Superior temporal gyrus (tissue), 1 donor: ENCODE measurements at regions not wholly inside any gene's neighbourhood (a gene's known extent, or its start where the extent isn't known, plus 50 kb on each side); places are given as distances from the start of the nearest gene placed in this dataset.
"Not testable (repeated sequence)": the region's sequence is repeated elsewhere in the genome, so short reads cannot be mapped to it uniquely, and the experiment has no call there.

Experiments
- DNase-seq: peaks from one replicate; pipeline ENCODE4 v3.0.0-alpha.2; 2016; ENCODE audit errors: extremely low spot score

- no peak for DNase-seq
Measured at GRCh38 chr6:9831783-9832182, 583.1 kb downstream of the TFAP2A start.

GRCh38 chr6:9830808-9831207 lies 584.1 kb downstream of the TFAP2A start:
- no peak for DNase-seq

GRCh38 chr6:9825526-9825925 lies 589.3 kb downstream of the TFAP2A start:
- DNase-seq = no peak

GRCh38 chr6:9810727-9811126 lies 604.1 kb downstream of the TFAP2A start:
- not testable (repeated sequence) for DNase-seq

- DNase-seq = no peak
Measured at GRCh38 chr6:9810286-9810685, 604.6 kb downstream of the TFAP2A start.

- DNase-seq = no peak
Measured at GRCh38 chr6:9806195-9806594, 608.7 kb downstream of the TFAP2A start.

GRCh38 chr6:9801249-9801754 lies 613.6 kb downstream of the TFAP2A start:
- no peak for DNase-seq

GRCh38 chr6:9799582-9799981 lies 615.3 kb downstream of the TFAP2A start:
- no peak for DNase-seq

GRCh38 chr6:9796827-9797226 lies 618.0 kb downstream of the TFAP2A start:
- DNase-seq = no peak

GRCh38 chr6:9795880-9796279 lies 619.0 kb downstream of the TFAP2A start:
- no peak for DNase-seq

- no peak for DNase-seq
Measured at GRCh38 chr6:9789201-9789600, 625.7 kb downstream of the TFAP2A start.

GRCh38 chr6:9784786-9785185 lies 630.1 kb downstream of the TFAP2A start:
- DNase-seq = no peak

- no peak for DNase-seq
Measured at GRCh38 chr6:9783567-9783966, 631.3 kb downstream of the TFAP2A start.

- DNase-seq = no peak
Measured at GRCh38 chr6:9766240-9766915, 648.5 kb downstream of the TFAP2A start.

GRCh38 chr6:9761220-9761619 lies 653.7 kb downstream of the TFAP2A start:
- DNase-seq = no peak

- no peak for DNase-seq
Measured at GRCh38 chr6:9754515-9754914, 660.4 kb downstream of the TFAP2A start.

- DNase-seq = no peak
Measured at GRCh38 chr6:9745966-9746365, 668.9 kb downstream of the TFAP2A start.

- no peak for DNase-seq
Measured at GRCh38 chr6:9745476-9745875, 669.4 kb downstream of the TFAP2A start.

GRCh38 chr6:9744119-9744518 lies 670.8 kb downstream of the TFAP2A start:
- no peak for DNase-seq

GRCh38 chr6:9732056-9732455 lies 682.8 kb downstream of the TFAP2A start:
- no peak for DNase-seq

GRCh38 chr6:9725776-9726175 lies 689.1 kb downstream of the TFAP2A start:
- DNase-seq = not testable (repeated sequence)

- DNase-seq = no peak
Measured at GRCh38 chr6:9717568-9717967, 697.3 kb downstream of the TFAP2A start.

- DNase-seq = no peak
Measured at GRCh38 chr6:9711365-9711764, 703.5 kb downstream of the TFAP2A start.

- no peak for DNase-seq
Measured at GRCh38 chr6:9710574-9710973, 704.3 kb downstream of the TFAP2A start.
